Heart right ventricle (tissue), 16 donors: ENCODE measurements at regions not wholly inside any gene's neighbourhood (a gene's known extent, or its start where the extent isn't known, plus 50 kb on each side); places are given as distances from the start of the nearest gene placed in this dataset.

Experiments used
- ATAC-seq, 8 donors: fragments of 200-7000 bp; cut with Tn5 transposase; one replicate each; pipeline ENCODE4 v1.9.1; 2020; ENCODE audit warnings: mild to moderate bottlenecking in 8 of 8, moderate library complexity in 8 of 8, moderate number of reproducible peaks in 1 of 8
- DNase-seq, 2 donors: peaks; one replicate each; pipeline ENCODE4 v3.0.0-alpha.2; 2020
- H3K27ac ChIP-seq, 10 donors: fragments of 200-600 bp; sonication (generic) in 2 of 10; one replicate each; pipeline versions ENCODE4 v1.5.0 to v1.8.0; 2020 to 2022; ENCODE audit warnings: mild to moderate bottlenecking in 3 of 10
- H3K27me3 ChIP-seq, 7 donors: fragments of 200-600 bp; one replicate each; pipeline ENCODE4 v1.8.0; 2021 to 2022; ENCODE audit warnings: mild to moderate bottlenecking in 2 of 7
- H3K36me3 ChIP-seq, 9 donors: fragments of 200-600 bp; sonication (generic) in 1 of 9; one replicate each; pipeline versions ENCODE4 v1.5.0 to v1.8.0; 2020 to 2022; ENCODE audit warnings: mild to moderate bottlenecking in 2 of 9
- H3K4me1 ChIP-seq, 9 donors: fragments of 200-600 bp; sonication (generic) in 1 of 9; one replicate each; pipeline versions ENCODE4 v1.5.0 to v1.8.0; 2020 to 2022; ENCODE audit warnings: mild to moderate bottlenecking in 4 of 9
- H3K4me3 ChIP-seq, 10 donors: fragments of 200-600 bp; sonication (generic) in 2 of 10; one replicate each; pipeline versions ENCODE4 v1.5.0 to v1.8.0; 2020 to 2022; ENCODE audit warnings: mild to moderate bottlenecking in 7 of 10, moderate library complexity in 2 of 10
- H3K9me3 ChIP-seq, 11 donors: fragments of 200-600 bp in 10 of 11; sonication (generic) in 2 of 11; one replicate each; pipeline versions ENCODE4 v1.5.0 to v1.8.0; 2013 to 2022; ENCODE audit warnings: mild to moderate bottlenecking in 2 of 11, control low read depth in 1 of 11, moderate library complexity in 1 of 11
- WGBS, 2 donors: extraction: QIAGEN DNeasy Blood & Tissue Kit; methylation state at CpG; one replicate each; pipeline ENCODE4 v1.1.7; 2013; ENCODE audit warnings: inconsistent platforms in 1 of 2; 5-methylcytosine and 5-hydroxymethylcytosine counted together
- intact Hi-C, 10 donors: fragments of 100-400 bp; cut with DNase I; formaldehyde crosslinking; loops; one replicate each; pipeline versions ENCODE4 v1.11.1 to v1.14.2; 2022
- TF ChIP-seq, protein P1 (sequence below), 9 donors: fragments of 200-600 bp; sonication (generic) in 2 of 9; IDR thresholded peaks; one replicate each; pipeline versions ENCODE4 v1.5.0 to v1.8.0; 2021 to 2022; ENCODE audit warnings: antibody characterized with exemption in 9 of 9, mild to moderate bottlenecking in 5 of 9, moderate library complexity in 1 of 9
- donor health status: Arrhythmogenic right ventricular cardiomyopathy.
- donor health status: ischemic (EF 13 %, LVEDD 7.1; RV severe dilation, severe dysfunction).
- donor health status: healthy with polysubstance abuse.
- donor health status: DM: no; HTN: yes; CAD: no.
- donor health status: DM: no; HTN: no; CAD: no.
- donor health status: ischemic (EF 25% LVEDD 6.9; RV normal size, moderate dysfunction).
- donor health status: ischemic (EF 25% LVEDD 5.7; RV mildly dilated, moderate dysfunction).
- donor health status: healthy.
- donor health status: DM: yes; HTN: yes; CAD: no.
- donor health status: Ischemic cardiomyopathy.
- donor health status: ischemic (EF 35%, LVEDD 5.7; RV mildly dilated, moderate dysfunction).
- donor health status: nonischemic (EF 11% LVEDD 7.7; RV severe dilation, severe dysfunction).
- donor health status: DM: yes; HTN: yes; CAD: no.
- donor health status: PGD.
- donor health status: ischemic (EF 29% LVEDD 5.4; RV normal size, mild dysfunction).
- donor health status: nonischemic (EF 23%, LVEDD 6.1; RV moderate dilation, normal function).

DNA sequence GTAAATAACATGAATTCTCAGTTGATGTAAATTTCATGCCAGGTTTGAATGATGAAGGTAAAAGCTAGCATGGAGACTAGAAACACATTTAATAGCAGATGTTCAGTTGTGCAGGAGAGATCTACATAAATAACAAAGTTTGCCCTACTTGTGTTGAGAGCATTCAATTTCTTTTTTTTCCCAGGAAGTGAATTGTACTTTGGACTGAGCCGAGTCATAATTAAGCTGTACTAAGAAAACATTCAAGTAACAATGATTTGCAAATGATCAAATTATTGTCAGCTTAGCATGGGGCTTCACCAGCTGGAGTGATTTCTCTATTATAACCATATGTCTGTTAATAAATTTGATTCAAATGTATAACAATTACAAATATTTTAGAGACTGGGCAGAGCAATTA lies 893.5 kb upstream of the MAP3K7 start:
- ATAC-seq (no peak), DNase-seq (no peak)
- no peaks in the 10 kb centered on the region for H3K27me3 ChIP-seq
- peaks cover 0 to 16% (median 8%) of the 10 kb centered on the region in 9 donors for H3K4me1 ChIP-seq
- H3K4me3 ChIP-seq: no peak overlapping the region
- TF ChIP-seq, protein P1, sequence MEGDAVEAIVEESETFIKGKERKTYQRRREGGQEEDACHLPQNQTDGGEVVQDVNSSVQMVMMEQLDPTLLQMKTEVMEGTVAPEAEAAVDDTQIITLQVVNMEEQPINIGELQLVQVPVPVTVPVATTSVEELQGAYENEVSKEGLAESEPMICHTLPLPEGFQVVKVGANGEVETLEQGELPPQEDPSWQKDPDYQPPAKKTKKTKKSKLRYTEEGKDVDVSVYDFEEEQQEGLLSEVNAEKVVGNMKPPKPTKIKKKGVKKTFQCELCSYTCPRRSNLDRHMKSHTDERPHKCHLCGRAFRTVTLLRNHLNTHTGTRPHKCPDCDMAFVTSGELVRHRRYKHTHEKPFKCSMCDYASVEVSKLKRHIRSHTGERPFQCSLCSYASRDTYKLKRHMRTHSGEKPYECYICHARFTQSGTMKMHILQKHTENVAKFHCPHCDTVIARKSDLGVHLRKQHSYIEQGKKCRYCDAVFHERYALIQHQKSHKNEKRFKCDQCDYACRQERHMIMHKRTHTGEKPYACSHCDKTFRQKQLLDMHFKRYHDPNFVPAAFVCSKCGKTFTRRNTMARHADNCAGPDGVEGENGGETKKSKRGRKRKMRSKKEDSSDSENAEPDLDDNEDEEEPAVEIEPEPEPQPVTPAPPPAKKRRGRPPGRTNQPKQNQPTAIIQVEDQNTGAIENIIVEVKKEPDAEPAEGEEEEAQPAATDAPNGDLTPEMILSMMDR (IDR thresholded peaks at IDR 0.05): no peak
- H3K9me3 ChIP-seq: no peaks in the 10 kb centered on the region
- WGBS, 2 donors: 40 to 74% methylated on average over 1 of the region's 1 CpG
- intact Hi-C loops: no loop called here
- H3K36me3 ChIP-seq: no peaks in the 10 kb centered on the region
- H3K27ac ChIP-seq: no peak overlapping the region

DNA sequence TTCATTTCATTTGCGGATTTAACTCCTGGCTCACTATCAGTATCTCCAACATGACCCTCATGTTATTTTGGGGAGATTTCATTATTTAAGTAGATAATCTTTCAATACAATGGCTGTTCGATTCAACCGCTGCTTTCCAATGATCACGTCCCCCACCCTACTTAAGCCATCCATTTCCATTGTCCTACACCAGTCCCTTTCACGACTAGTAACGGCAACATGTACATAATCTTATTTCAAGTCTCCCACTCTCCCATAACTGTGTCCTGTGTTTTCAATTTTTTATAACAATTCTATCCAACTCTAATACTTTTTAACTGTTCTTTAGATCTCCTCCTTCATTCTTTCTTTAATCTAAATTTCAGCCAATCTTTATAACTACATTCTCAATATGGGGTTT lies 890.8 kb upstream of the MAP3K7 start:
- H3K36me3 ChIP-seq: no peaks in the 10 kb centered on the region
- ATAC-seq: no peak
- no peak for DNase-seq
- H3K4me1 ChIP-seq: peaks cover 0 to 6% (median 2%) of the 10 kb centered on the region in 9 donors
- H3K27me3 ChIP-seq: no peaks in the 10 kb centered on the region
- TF ChIP-seq, protein P1 (IDR thresholded peaks at IDR 0.05): no peak
- H3K27ac ChIP-seq: no peak overlapping the region
- intact Hi-C loops: no loop called here
- WGBS, 2 donors: 96 to 97% methylated on average over 6 of the region's 6 CpGs
- H3K4me3 ChIP-seq: no peak overlapping the region
- no peaks in the 10 kb centered on the region for H3K9me3 ChIP-seq

DNA sequence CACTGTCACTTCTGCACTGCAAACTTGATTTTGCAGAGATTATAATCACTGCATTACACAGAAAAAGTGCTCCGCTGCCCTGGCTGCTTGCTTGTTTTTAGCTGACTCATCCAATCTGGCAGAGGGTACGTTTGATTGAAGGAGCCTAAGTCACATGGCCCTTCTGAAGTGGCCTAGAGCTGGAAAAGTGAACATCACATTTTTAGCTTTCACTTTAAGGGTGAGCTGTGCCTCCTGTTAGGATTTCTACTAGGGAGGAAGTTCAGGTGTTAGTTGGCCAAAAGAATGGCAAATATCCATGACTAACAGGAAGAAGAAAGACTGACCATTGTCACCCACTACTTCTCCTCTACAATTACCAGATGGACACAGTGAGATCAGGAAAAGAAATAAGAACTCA lies 889.1 kb upstream of the MAP3K7 start:
- WGBS, 2 donors: 28 to 30% methylated on average over 2 of the region's 2 CpGs
- H3K4me1 ChIP-seq: peaks cover 0 to 3% (median 0%) of the 10 kb centered on the region in 9 donors
- H3K36me3 ChIP-seq: no peaks in the 10 kb centered on the region
- ATAC-seq: peak in 3 of 8 donors; percentile 47 to 72 (median 61)
- no peak overlapping the region for H3K27ac ChIP-seq
- no peaks in the 10 kb centered on the region for H3K9me3 ChIP-seq
- TF ChIP-seq, protein P1 (IDR thresholded peaks at IDR 0.05): no peak
- no peak overlapping the region for H3K4me3 ChIP-seq
- intact Hi-C loops: no loop called here
- no peak for DNase-seq
- H3K27me3 ChIP-seq: no peaks in the 10 kb centered on the region

DNA sequence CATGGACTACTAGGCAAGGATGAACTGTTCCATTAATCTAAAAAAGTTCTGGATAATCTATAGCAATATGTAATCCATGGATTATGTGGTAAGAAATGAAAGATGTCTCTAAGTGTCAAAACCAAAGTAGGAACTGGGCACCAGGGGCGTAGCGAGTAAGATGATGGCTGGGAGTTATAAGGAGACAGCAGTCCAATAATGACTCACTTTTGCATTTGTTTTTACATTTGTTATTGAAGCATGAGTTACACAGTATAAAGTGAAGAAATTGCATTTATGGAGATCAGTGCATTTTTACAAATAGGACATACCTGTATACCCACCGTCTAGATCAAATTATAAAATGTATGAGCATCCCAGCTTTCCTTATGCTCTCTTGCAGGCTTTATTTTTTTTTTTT lies 878.5 kb upstream of the MAP3K7 start:
- no peaks in the 10 kb centered on the region for H3K27me3 ChIP-seq
- WGBS, 2 donors: 85 to 89% methylated on average over 3 of the region's 3 CpGs
- intact Hi-C loops: no loop called here
- DNase-seq (no peak), ATAC-seq (no peak)
- no peak overlapping the region for H3K27ac ChIP-seq
- H3K4me1 ChIP-seq: no peaks in the 10 kb centered on the region
- no peaks in the 10 kb centered on the region for H3K36me3 ChIP-seq
- TF ChIP-seq, protein P1 (IDR thresholded peaks at IDR 0.05): no peak
- peaks cover 0 to 14% (median 0%) of the 10 kb centered on the region in 11 donors for H3K9me3 ChIP-seq
- H3K4me3 ChIP-seq: no peak overlapping the region

DNA sequence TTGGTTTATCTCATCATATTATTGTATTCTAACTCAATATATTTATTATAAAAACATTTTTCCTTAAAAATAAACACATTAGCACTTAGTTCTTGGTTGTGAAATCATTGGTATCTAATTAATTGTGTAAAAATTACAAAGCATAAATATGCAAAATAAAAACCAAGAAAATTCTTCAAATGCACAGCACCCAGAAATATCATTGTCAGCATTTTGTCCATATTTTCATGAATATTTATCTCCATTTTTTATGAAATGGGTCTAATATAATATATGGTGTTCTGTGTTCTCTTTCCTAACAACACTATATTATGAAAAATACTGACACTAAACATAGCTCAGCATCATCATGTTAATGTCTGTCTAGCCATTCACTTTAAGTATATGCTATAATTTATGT lies 877.8 kb upstream of the MAP3K7 start:
- H3K4me3 ChIP-seq: no peak overlapping the region
- TF ChIP-seq, protein P1 (IDR thresholded peaks at IDR 0.05): no peak
- H3K9me3 ChIP-seq: peaks cover 0 to 9% (median 0%) of the 10 kb centered on the region in 11 donors
- DNase-seq (no peak), ATAC-seq (no peak)
- H3K36me3 ChIP-seq: no peaks in the 10 kb centered on the region
- intact Hi-C loops: no loop called here
- no peaks in the 10 kb centered on the region for H3K4me1 ChIP-seq
- no peaks in the 10 kb centered on the region for H3K27me3 ChIP-seq
- no peak overlapping the region for H3K27ac ChIP-seq
